Astrocyte of the spinal cord (primary cell): ENCODE measurements at regions not wholly inside any gene's neighbourhood (a gene's known extent, or its start where the extent isn't known, plus 50 kb on each side); places are given as distances from the start of the nearest gene placed in this dataset.
"Not testable (repeated sequence)": the region's sequence is repeated elsewhere in the genome, so short reads cannot be mapped to it uniquely, and the experiment has no call there.

Source experiments
- DNase-seq: peaks from one replicate; pipeline ENCODE4 v3.0.0; 2011; ENCODE audit warnings: low read depth, low spot score
- H3K4me3 ChIP-seq: 2 replicates; pipeline ENCODE4 v1.5.1; 2011; ENCODE audit warnings: low read depth, mild to moderate bottlenecking, low read length, moderate library complexity
- in situ Hi-C: cut with HindIII; loops from 2 replicates; pipeline ENCODE4 v1.10.0; 2017; ENCODE audit warnings: low sequenced_read_pairs

- H3K4me3 ChIP-seq, DNase-seq, in situ Hi-C loops: not testable (repeated sequence)
Measured at GRCh38 chr1:146673729-146674299, 264.3 kb upstream of the NBPF12 start.

GRCh38 chr1:146672608-146673007 lies 265.5 kb upstream of the NBPF12 start:
- H3K4me3 ChIP-seq, in situ Hi-C loops, DNase-seq: not testable (repeated sequence)

GRCh38 chr1:146671588-146671987 lies 266.5 kb upstream of the NBPF12 start:
- DNase-seq, in situ Hi-C loops, H3K4me3 ChIP-seq: not testable (repeated sequence)

GRCh38 chr1:146670832-146671566 lies 267.1 kb upstream of the NBPF12 start:
- DNase-seq, in situ Hi-C loops, H3K4me3 ChIP-seq: not testable (repeated sequence)

- DNase-seq, in situ Hi-C loops, H3K4me3 ChIP-seq: not testable (repeated sequence)
Measured at GRCh38 chr1:146666275-146666674, 271.8 kb upstream of the NBPF12 start.

- H3K4me3 ChIP-seq, DNase-seq, in situ Hi-C loops: not testable (repeated sequence)
Measured at GRCh38 chr1:146660242-146660641, 277.9 kb upstream of the NBPF12 start.

GRCh38 chr1:146656356-146657060 lies 281.6 kb upstream of the NBPF12 start:
- DNase-seq, in situ Hi-C loops, H3K4me3 ChIP-seq: not testable (repeated sequence)

GRCh38 chr1:146654763-146655162 lies 283.4 kb upstream of the NBPF12 start:
- DNase-seq, H3K4me3 ChIP-seq, in situ Hi-C loops: not testable (repeated sequence)

- H3K4me3 ChIP-seq, in situ Hi-C loops, DNase-seq: not testable (repeated sequence)
Measured at GRCh38 chr1:146645978-146646604, 292.0 kb upstream of the NBPF12 start.

- H3K4me3 ChIP-seq, in situ Hi-C loops, DNase-seq: not testable (repeated sequence)
Measured at GRCh38 chr1:146641534-146641933, 296.6 kb upstream of the NBPF12 start.

GRCh38 chr1:146640671-146641070 lies 297.5 kb upstream of the NBPF12 start:
- DNase-seq, in situ Hi-C loops, H3K4me3 ChIP-seq: not testable (repeated sequence)

- H3K4me3 ChIP-seq, in situ Hi-C loops, DNase-seq: not testable (repeated sequence)
Measured at GRCh38 chr1:146630302-146630701, 307.8 kb upstream of the NBPF12 start.

GRCh38 chr1:146618582-146618981 lies 319.5 kb upstream of the NBPF12 start:
- DNase-seq, in situ Hi-C loops: not testable (repeated sequence)

GRCh38 chr1:146604681-146605080 lies 333.4 kb upstream of the NBPF12 start:
- in situ Hi-C loops, H3K4me3 ChIP-seq, DNase-seq: not testable (repeated sequence)

More at GRCh38 chr1:146618582-146618981, 319.5 kb upstream of the NBPF12 start:
- H3K4me3 ChIP-seq: not testable (repeated sequence)

GRCh38 chr1:146600720-146601307 lies 337.3 kb upstream of the NBPF12 start:
- H3K4me3 ChIP-seq, DNase-seq, in situ Hi-C loops: not testable (repeated sequence)

- DNase-seq, in situ Hi-C loops: not testable (repeated sequence)
Measured at GRCh38 chr1:146599906-146600305, 338.2 kb upstream of the NBPF12 start.

GRCh38 chr1:146581229-146581628 lies 352.4 kb upstream of the NOTCH2NLA start:
- H3K4me3 ChIP-seq, in situ Hi-C loops, DNase-seq: not testable (repeated sequence)

More at GRCh38 chr1:146599906-146600305, 338.2 kb upstream of the NBPF12 start:
- H3K4me3 ChIP-seq: not testable (repeated sequence)
